ENCODE measurements at regions not wholly inside any gene's neighbourhood (a gene's known extent, or its start where the extent isn't known, plus 50 kb on each side); places are given as distances from the start of the nearest gene placed in this dataset.

DNA sequence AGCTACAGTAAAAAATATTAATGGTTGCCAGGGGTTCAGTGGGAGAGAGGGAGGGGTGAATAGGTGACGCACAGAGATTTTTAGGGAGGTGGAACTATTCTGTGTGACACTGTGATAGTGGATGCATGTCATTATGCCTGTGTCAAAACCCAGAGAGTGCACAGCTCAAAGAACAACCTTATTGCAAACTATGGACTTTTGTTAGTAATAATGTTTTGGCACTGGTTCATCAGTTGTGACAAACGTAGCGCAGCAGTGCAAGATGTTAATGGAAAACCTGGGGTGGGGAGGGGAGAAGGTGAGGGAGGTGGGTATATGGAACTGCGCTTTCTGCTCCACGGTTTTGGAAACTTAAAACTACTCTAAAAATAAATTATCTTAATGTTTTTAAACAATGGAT is 134.6 kb upstream of the RFC3 start:
- DNase-seq (ENCODE audit: low spot score) (no peak), ATAC-seq (ENCODE audit: low FRiP score) (no peak)
- TF ChIP-seq, protein P1, sequence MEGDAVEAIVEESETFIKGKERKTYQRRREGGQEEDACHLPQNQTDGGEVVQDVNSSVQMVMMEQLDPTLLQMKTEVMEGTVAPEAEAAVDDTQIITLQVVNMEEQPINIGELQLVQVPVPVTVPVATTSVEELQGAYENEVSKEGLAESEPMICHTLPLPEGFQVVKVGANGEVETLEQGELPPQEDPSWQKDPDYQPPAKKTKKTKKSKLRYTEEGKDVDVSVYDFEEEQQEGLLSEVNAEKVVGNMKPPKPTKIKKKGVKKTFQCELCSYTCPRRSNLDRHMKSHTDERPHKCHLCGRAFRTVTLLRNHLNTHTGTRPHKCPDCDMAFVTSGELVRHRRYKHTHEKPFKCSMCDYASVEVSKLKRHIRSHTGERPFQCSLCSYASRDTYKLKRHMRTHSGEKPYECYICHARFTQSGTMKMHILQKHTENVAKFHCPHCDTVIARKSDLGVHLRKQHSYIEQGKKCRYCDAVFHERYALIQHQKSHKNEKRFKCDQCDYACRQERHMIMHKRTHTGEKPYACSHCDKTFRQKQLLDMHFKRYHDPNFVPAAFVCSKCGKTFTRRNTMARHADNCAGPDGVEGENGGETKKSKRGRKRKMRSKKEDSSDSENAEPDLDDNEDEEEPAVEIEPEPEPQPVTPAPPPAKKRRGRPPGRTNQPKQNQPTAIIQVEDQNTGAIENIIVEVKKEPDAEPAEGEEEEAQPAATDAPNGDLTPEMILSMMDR (IDR thresholded peaks at IDR 0.05), result no peak

DNA sequence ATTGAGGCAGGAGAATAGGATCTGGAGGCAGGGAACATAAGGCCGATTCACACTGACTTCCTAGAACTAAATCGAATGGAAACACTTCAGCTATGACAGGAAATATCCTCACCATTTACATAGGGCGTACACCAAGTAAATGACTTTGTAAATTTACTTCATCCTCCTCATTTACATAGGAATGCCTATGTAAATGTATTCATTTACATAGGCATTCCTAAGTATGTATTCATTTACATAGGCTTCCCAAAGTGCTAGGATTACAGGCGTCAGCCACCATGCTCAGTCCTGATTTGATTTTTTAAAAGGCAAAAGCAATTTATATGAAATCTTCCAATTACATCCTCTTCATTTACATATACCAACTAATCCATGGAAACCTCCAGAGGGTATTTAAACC is 133.1 kb upstream of the RFC3 start:
- DNase-seq (ENCODE audit: low spot score), result no peak
- ATAC-seq (ENCODE audit: low FRiP score), result no peak
- TF ChIP-seq, protein P1 (IDR thresholded peaks at IDR 0.05), result no peak

DNA sequence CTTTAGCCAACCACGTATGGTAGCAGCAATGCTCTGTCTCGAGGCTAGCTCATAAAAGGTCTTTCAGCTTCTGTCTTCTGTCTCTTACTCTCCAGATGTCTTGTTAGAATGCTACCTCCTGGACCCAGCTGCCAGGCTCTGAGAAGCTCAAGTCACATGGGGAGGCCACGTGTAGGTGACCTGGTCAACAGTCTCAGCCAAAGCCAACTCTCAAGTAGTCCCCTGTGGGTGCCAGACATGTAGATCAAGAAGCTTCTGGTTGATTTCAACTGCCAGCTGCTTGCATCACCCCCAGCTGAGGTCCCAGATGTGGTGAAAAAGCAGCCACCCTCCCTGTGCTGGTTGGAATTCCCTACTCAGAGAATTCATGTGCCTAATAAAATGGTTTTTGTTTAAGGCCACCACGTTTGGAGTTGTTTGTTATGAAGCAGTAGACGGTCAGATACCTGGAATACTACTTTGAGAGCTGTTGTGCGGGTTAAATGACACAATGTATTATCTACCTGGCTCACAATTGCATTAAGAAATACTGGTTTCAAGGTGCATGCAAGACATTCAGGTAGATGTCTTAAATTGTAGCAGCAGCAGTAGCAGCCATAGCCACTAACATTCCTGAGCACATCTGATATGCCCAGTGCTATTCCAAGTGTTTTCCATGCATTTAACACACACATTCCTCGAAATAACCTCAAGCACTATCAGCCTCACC is 131.0 kb upstream of the RFC3 start:
- no peak for ATAC-seq (ENCODE audit: low FRiP score)
- TF ChIP-seq, protein P1 (IDR thresholded peaks at IDR 0.05), result no peak
- no peak for DNase-seq (ENCODE audit: low spot score)

DNA sequence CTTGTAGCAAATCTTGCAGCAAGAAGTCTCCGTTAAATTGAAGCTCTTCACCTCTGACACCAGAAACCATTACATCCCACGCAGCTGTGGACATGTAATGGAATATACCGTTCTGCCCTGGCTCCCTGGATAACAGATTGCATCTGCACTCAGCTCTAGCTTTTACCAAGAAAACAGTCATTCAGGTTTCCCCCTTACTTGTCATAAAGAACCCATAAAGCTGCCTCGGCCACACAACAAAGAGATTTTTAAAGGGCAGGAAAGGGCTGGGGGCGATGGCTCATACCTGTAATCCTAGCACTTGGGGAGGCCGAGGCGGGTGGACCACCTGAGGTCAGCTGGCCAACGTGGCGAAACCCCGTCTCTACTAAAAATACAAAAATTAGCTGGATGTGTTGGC is 127.6 kb upstream of the RFC3 start:
- DNase-seq (ENCODE audit: low spot score) (no peak), ATAC-seq (ENCODE audit: low FRiP score) (no peak)
- TF ChIP-seq, protein P1 (IDR thresholded peaks at IDR 0.05), result no peak

DNA sequence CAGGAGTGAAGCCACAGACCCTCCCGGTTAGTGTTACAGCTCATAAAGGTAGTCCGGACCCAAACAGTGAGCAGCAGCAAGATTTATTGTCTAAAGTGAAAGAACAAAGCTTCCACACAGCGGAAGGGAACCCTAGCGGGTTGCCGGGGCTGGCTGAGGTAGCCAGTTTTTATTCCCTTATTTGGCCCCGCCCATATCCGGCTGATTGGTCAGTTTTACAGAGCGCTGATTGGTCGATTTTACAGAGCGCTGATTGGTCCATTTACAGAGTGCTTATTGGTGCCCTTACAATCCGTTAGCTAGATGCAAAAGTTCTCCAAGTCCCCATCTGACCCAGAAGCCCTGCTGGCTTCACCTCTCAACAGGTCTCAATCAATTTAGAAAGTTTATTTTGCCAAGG is 126.0 kb upstream of the RFC3 start:
- DNase-seq (ENCODE audit: low spot score) (no peak), ATAC-seq (ENCODE audit: low FRiP score) (no peak)
- TF ChIP-seq, protein P1 (IDR thresholded peaks at IDR 0.05), result no peak

DNA sequence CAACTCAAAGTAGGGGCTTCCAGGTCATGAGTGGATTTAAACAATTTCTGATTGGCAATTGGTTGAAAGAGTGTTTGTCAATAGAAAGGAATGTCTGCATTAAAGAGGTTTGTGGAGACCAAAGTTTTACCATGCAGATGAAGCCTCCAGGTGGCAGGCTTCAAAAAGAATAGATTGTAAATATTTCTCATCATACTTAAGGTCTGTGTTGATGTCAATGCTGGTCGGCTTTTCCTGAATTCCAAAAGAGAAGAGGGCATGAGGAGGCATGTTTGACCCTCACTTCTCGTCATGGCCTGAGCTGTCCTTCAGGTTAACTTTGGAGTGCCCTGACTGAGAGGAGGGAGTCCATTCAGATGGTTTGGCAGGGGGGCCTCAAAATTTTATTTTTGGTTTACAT is 125.4 kb upstream of the RFC3 start:
- TF ChIP-seq, protein P1 (IDR thresholded peaks at IDR 0.05), result no peak
- no peak for ATAC-seq (ENCODE audit: low FRiP score)
- no peak for DNase-seq (ENCODE audit: low spot score)

DNA sequence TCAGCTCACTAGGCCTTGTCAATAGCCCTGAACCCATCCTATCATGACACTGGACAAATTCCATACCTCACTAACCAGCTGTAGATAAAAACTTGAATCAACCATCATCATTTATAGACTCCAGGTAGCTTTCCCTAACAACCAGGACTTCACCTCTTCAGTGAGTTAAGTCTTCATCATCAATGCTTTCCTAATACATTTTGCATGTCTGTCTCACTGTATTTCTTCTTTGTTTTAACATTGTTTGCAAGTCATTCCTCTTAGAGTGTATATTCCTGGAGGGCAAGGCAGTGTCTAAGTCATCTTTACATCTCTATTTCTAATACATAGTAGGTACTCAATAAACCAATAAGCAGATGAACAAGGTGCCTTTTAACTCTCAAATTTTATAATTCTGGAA is 123.4 kb upstream of the RFC3 start:
- TF ChIP-seq, protein P1 (IDR thresholded peaks at IDR 0.05), result no peak
- DNase-seq (ENCODE audit: low spot score), result no peak
- no peak for ATAC-seq (ENCODE audit: low FRiP score)

All from omental fat pad (tissue), 3 donors.